ENCODE measurements at regions not wholly inside any gene's neighbourhood (a gene's known extent, or its start where the extent isn't known, plus 50 kb on each side); places are given as distances from the start of the nearest gene placed in this dataset.

GRCh38 chr1:34359411-34359810 is 182.7 kb downstream of the C1orf94 start:
- no peak overlapping the region for H3K27ac ChIP-seq
- no peak for TF ChIP-seq CTCF (IDR thresholded peaks at IDR 0.05)
- TF ChIP-seq ZFX (IDR thresholded peaks at IDR 0.05; ENCODE audit: borderline replicate concordance): no peak

- no peak for TF ChIP-seq ZFX (IDR thresholded peaks at IDR 0.05; ENCODE audit: borderline replicate concordance)
- TF ChIP-seq CTCF (IDR thresholded peaks at IDR 0.05): no peak
These were observed 183.9 kb downstream of the C1orf94 start for GRCh38 chr1:34360574-34360973.

GRCh38 chr1:34361121-34361520 is 184.4 kb downstream of the C1orf94 start:
- H3K27ac ChIP-seq: no peak overlapping the region
- TF ChIP-seq CTCF (IDR thresholded peaks at IDR 0.05) (no peak), ZFX (IDR thresholded peaks at IDR 0.05; ENCODE audit: borderline replicate concordance) (no peak)

More at GRCh38 chr1:34360574-34360973, 183.9 kb downstream of the C1orf94 start:
- H3K27ac ChIP-seq: no peak overlapping the region

GRCh38 chr1:34361781-34362357 is 185.2 kb downstream of the C1orf94 start:
- no peak for TF ChIP-seq ZFX (IDR thresholded peaks at IDR 0.05; ENCODE audit: borderline replicate concordance)
- TF ChIP-seq CTCF (IDR thresholded peaks at IDR 0.05): no peak
- no peak overlapping the region for H3K27ac ChIP-seq

GRCh38 chr1:34362949-34363348 is 186.2 kb downstream of the C1orf94 start:
- TF ChIP-seq CTCF (IDR thresholded peaks at IDR 0.05) (no peak), ZFX (IDR thresholded peaks at IDR 0.05; ENCODE audit: borderline replicate concordance) (no peak)
- no peak overlapping the region for H3K27ac ChIP-seq

GRCh38 chr1:34363447-34363846 is 186.7 kb downstream of the C1orf94 start:
- no peak overlapping the region for H3K27ac ChIP-seq
- TF ChIP-seq ZFX (IDR thresholded peaks at IDR 0.05; ENCODE audit: borderline replicate concordance): no peak
- no peak for TF ChIP-seq CTCF (IDR thresholded peaks at IDR 0.05)

GRCh38 chr1:34363915-34364314 is 187.2 kb downstream of the C1orf94 start:
- TF ChIP-seq CTCF (IDR thresholded peaks at IDR 0.05) (no peak), ZFX (IDR thresholded peaks at IDR 0.05; ENCODE audit: borderline replicate concordance) (no peak)
- no peak overlapping the region for H3K27ac ChIP-seq
